ENCODE measurements at regions not wholly inside any gene's neighbourhood (a gene's known extent, or its start where the extent isn't known, plus 50 kb on each side); places are given as distances from the start of the nearest gene placed in this dataset.

DNA sequence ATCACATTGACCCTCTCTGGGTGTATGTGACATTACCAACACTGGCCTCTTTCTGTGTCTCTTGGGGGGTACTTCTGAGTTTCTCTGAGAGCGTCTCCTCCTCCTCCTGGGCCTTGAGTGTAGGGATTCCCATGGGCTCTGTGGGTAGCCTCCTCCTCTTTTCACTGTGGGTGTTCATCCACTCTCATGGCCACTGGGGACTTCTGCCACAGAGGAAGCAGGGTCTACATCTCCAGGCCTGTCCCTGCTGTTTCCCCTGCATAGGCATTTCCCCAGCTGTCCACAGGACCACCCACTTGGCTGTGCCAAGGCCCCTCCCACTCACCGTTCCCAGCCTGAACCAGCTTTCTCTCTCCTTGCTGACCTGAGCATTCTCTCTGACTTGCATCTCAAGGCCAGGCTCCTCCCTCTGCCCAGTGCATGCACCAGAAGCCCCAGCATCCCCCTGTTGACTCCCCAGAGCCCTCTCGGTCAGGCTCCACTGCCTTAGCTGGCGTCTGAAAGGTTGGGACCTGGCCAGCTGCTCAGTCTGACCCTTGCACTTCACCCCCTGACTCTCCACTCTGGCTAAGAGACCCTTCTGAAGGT is 487.6 kb downstream of the GLRX3 start:
- no peak for DNase-seq

DNA sequence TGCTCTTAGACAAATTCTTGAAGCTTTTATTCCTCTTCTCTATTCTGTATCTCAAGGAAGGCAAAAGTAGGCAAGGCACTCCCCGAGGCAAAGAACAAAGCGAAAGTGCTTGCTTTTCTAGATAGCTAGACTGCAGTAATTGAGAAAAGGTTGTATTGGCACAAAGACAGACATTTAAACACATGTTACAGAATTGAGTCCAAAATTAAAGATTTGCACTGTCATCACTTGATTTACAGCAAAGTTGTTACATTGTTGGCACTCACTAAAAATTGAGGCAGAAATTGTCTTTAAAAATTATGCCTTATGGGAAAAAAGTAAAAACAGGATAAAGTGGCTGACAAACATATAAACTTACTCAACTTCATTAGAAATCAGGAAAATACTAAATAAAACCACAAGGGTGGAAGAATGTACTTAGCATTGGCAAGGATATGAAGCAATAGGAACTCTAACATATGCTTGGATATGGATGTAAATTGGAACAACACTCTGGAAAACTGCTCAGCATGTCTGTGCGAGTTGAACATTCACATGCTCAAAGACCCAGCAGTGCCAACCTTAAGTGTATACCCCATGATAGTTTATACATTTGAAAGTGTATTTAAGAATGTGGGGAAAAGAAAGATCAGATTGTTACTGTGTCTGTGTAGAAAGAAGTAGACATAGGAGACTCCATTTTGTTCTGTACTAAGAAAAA is 491.3 kb downstream of the GLRX3 start:
- DNase-seq, result peak in 1 of 3 donors; percentile 49

DNA sequence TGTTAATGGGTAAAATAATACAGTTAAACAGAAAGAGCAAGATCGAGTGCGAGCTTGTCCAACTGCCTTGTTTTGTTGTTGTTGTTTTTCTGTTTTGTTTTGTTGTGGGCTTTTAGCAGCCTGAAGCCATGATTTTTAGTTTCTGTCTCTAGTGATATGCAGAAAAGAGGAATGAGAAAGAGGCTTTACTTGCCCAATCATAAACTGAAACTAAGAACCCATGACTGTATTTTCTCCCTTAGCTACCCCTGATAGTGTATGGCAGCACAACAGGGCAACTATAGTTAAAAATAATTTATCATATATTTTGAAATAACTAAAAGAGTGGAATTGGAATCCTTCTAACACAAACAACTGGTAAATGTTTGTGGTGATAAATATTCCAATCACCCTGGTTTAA is 493.9 kb downstream of the GLRX3 start:
- no peak for DNase-seq

GRCh38 chr10:130631142-130632096 is 495.2 kb downstream of the GLRX3 start:
- DNase-seq, result peak in 1 of 3 donors; percentile 22

GRCh38 chr10:130634816-130635215 is 498.6 kb downstream of the GLRX3 start:
- no peak for DNase-seq

DNA sequence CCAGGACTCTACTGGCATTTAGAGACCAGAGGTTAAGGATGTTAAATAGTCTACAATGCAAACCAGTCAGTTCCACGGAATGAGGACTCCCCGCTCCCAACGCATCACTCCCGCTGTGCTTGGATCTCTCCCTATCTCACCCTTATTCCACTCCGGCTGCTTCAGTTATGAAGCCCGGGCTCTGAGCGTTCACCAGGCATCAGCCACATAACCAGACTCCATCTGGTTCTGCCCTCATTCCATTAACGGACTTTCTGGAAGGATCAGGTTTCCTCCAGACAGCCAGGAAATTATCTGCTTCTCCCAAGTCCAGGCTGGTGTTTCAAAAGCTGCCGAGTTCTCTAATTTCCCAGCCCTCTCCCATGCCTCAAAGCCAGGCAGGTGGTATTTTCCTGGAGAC is 499.3 kb downstream of the GLRX3 start:
- DNase-seq, result no peak

- no peak for DNase-seq
Measured at GRCh38 chr10:130636313-130636930, 500.2 kb downstream of the GLRX3 start.

DNA sequence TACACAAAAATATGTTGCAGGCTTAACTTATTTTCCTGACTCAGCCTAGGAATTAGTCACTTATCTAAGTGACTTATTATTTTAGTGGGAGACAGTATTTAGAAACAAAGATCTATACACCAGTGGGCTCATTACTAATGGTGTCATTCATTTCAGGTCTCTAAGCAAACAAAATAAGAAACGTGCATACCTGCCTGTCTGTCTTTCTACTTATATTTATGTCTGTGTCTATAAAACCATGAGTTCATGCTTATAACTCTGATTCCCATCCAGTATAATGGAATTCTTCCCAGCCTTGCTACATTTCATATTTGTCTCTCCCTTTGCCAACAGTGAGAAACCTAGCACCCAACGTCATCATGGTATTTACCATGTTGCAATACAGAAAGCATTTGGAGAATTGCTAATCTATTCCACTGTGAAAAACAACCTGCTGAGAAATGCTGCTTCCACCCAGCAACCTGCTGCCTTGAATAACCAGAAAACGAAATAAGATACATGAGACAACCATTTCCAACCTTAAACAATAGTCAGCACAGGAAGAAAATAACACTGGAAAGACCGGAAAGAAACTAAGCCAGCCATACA is 501.0 kb downstream of the GLRX3 start:
- no peak for DNase-seq

- no peak for DNase-seq
Measured at GRCh38 chr10:130638991-130639390, 502.8 kb downstream of the GLRX3 start.

DNA sequence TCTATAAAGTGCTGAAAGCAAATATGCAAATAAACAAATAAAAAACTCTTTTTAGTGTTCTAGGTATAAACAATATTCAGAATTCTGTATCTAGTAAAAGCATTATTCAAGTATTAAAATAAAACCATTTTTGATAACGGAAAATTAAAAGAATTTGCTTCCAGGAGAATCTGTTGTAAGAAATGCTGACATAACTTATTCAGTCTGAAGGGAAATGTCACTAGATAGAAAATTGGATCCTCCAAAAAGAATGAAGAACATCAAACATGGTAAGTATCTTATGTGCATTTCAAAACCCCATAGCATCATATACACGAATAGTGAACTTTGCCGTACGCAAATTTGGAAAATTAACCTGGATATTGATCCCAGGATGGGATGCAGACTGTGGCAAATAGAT is 506.7 kb downstream of the GLRX3 start:
- DNase-seq, result no peak

DNA sequence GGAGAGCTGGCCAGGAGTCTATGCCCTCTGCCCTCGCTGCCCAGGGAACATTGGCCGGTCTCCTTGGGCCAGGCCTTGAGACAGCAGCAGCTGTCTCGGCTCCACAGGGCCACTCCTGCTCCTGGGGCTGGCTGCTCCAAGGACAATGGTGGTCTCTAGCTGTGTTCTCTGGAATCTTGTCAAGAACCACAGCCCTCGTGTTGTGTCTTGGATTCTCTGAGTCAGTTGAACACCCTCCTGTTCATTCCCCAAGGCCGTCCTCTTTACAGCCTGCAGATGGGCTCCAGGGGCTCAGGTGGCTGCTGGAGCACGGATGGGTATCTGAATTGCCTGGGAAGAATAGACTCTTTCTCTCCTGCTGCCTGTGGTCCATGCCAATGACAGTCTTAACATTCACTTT is 511.1 kb downstream of the GLRX3 start:
- DNase-seq, result no peak

GRCh38 chr10:130648807-130649206 is 512.6 kb downstream of the GLRX3 start:
- DNase-seq, result no peak

- no peak for DNase-seq
Measured at GRCh38 chr10:130652544-130652943, 516.4 kb downstream of the GLRX3 start.

- DNase-seq, result no peak
Measured at GRCh38 chr10:130652964-130653578, 516.9 kb downstream of the GLRX3 start.

DNA sequence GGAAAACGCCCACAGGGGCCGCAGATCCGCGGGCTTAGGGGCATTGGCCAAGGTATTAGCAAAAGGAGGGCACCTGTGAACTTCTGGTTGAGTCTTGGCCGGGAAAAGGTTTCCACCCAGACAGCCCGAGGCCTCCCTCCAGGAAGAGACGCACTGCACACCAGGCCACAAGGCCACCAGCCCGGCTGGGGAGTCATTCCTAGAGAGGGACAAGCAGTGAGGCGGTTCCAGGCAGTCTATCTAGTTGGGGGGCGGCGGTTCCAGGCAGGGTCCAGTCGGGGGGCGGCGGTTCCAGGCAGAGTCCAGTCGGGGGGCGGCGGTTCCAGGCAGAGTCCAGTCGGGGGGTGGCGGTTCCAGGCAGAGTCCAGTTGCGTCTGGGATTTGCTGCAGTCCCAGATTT is 518.5 kb downstream of the GLRX3 start:
- DNase-seq, result no peak

DNA sequence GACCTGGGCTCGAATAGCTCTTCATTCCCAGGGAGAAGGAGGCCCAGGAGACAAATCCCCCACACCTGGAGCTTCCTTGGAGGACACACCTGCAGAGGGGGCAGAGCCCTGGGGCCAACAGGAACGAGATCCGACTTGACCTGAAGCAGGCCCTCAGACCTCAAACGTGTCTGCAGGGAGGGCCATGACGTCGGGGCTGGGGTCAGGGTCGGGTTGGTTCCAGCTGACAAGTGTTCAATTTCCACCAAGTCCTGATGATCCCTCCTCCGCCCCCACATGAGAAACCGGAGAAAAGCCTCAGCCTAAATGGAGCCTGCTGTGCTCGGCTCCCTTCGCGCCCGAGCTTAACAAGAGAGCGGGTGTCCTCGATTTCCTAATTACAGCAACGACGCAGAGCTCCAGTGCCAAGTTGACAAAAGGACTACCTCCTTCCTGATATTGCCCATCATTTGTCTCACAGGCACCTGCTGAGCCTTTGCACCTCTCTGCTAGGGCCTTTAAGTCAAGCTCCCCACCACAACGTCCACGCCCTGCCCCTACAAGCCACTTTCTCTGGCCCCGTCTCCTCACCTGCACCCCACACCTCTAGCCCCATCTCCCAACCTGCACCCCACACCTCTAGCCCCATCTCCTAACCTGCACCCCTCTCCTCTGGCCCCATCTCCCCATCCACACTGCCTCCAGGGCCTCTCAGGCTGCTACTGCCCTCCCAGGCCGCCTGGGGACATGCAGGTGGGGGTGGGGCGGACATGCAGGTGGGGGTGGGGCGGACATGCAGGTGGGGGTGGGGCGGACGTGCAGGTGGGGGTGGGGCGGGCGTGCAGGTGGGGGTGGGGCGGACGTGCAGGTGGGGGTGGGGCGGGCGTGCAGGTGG is 519.4 kb downstream of the GLRX3 start:
- DNase-seq, result no peak

- DNase-seq, result no peak
Measured at GRCh38 chr10:130656187-130656575, 520.0 kb downstream of the GLRX3 start.

DNA sequence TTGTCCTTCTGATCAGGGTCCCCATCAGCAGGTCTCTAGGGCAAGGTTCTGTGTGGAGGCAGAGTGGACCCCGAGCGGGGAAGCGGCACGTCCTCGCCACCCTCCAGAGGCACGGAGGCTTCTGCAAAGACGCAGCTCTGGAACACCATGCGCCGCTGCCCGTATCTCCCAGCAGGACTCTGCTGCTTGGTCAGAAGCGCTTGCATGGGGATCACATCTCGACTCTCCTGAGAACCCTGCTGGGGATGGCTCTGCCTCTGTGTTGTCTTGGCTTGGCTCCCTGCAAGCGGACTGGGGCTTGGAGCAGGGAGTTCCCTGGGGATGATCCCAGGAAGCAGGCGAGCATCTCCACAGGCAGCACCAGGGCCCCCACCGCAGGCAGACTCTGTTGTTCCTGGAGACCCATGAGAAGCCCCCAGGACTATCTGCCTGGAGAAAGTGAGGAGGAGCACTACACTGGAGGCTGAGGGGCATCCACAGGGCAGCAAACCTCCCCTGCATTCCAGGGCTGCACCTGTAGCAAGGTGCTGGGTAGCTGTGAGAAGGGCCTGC is 520.5 kb downstream of the GLRX3 start:
- DNase-seq, result no peak

DNA sequence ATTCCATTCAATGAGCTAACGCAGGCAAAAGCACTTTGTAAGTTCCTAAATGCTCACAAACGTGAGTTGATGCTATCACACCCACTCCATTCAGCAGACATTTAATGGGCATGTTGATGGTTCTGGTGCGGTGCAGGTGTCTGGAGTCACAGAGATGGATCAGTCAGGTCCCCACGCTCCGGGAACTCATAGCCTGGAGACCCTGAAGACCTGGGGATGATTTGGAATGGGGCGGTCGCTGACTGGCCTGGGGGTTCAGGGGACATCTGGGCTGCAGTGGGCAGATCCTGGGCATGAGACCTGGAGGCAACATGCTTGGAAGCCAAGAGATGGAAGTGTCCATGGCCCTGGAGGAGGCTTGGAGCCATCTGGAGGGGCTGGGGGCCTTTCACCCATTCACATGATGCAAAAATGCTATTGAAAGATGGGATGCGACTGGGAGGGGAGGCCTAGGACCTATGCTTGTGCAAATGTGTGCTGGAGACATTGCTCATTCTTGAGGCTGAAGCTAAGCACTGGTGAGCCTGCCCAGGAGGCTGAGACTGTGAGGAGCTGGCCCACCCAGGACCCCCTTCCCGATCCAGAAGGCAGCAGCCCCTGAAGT is 522.6 kb downstream of the GLRX3 start:
- no peak for DNase-seq

GRCh38 chr10:130659528-130659927 is 523.3 kb downstream of the GLRX3 start:
- DNase-seq, result no peak

Measured in muscle of back (tissue), 3 donors.